ENCODE measurements at regions not wholly inside any gene's neighbourhood (a gene's known extent, or its start where the extent isn't known, plus 50 kb on each side); places are given as distances from the start of the nearest gene placed in this dataset.

- TF ChIP-seq, protein P1, sequence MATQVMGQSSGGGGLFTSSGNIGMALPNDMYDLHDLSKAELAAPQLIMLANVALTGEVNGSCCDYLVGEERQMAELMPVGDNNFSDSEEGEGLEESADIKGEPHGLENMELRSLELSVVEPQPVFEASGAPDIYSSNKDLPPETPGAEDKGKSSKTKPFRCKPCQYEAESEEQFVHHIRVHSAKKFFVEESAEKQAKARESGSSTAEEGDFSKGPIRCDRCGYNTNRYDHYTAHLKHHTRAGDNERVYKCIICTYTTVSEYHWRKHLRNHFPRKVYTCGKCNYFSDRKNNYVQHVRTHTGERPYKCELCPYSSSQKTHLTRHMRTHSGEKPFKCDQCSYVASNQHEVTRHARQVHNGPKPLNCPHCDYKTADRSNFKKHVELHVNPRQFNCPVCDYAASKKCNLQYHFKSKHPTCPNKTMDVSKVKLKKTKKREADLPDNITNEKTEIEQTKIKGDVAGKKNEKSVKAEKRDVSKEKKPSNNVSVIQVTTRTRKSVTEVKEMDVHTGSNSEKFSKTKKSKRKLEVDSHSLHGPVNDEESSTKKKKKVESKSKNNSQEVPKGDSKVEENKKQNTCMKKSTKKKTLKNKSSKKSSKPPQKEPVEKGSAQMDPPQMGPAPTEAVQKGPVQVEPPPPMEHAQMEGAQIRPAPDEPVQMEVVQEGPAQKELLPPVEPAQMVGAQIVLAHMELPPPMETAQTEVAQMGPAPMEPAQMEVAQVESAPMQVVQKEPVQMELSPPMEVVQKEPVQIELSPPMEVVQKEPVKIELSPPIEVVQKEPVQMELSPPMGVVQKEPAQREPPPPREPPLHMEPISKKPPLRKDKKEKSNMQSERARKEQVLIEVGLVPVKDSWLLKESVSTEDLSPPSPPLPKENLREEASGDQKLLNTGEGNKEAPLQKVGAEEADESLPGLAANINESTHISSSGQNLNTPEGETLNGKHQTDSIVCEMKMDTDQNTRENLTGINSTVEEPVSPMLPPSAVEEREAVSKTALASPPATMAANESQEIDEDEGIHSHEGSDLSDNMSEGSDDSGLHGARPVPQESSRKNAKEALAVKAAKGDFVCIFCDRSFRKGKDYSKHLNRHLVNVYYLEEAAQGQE (IDR thresholded peaks at IDR 0.05; ENCODE audit: low read depth) = no peak
- no peak for TF ChIP-seq YY1 (IDR thresholded peaks at IDR 0.05; ENCODE audit: extremely low read depth, insufficient replicate concordance, low read depth, low read length)
- no peak for TF ChIP-seq SP1 (IDR thresholded peaks at IDR 0.05; ENCODE audit: low read depth)
- no peak for TF ChIP-seq EGR1 (IDR thresholded peaks at IDR 0.05; ENCODE audit: low read depth)
- TF ChIP-seq EZH2 (IDR thresholded peaks at IDR 0.05) = no peak
- TF ChIP-seq CEBPB (IDR thresholded peaks at IDR 0.05; ENCODE audit: low read depth) = no peak
- no peak for TF ChIP-seq CBX3 (IDR thresholded peaks at IDR 0.05; ENCODE audit: low read depth)
- TF ChIP-seq RAD21 (IDR thresholded peaks at IDR 0.05; ENCODE audit: low read depth) = no peak
Measured at GRCh38 chr2:133906926-133907325, 338.7 kb upstream of the NCKAP5 start (continued).

DNA sequence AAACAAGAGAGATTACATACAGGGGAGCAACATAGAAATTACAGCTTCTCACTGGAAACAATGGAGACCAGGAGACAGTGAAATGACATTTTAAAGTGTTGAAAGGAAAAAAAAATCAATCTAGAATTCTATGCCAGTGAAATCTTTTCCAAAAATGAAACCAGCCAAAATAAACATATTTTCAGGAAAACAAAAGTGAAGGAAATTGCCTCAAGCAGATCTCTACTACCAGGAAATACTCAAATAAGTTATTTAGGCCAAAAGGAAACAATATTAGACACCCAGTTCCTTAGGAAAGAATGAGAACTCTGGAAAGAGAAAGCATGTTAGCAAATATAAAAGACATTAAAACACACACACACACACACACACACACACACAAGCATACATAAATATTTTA is 339.9 kb upstream of the NCKAP5 start:
- Histone ChIP-seq H3K9me2 (ENCODE audit: insufficient read depth) (no peaks in the 10 kb centered on the region), H3K4me1 (ENCODE audit: control insufficient read depth in 1 of 2, insufficient read depth in 2 of 2, low read length in 2 of 2) (no peaks in the 10 kb centered on the region), H3K9me3 (ENCODE audit: control insufficient read depth in 1 of 2, insufficient read depth in 1 of 2, low read depth in 1 of 2, low read length in 2 of 2) (no peaks in the 10 kb centered on the region), H2AFZ (ENCODE audit: low read depth, low read length, poor library complexity, severe bottlenecking) (no peak overlapping the region), H3K4me3 (replicated peaks in 1 of 2; ENCODE audit: low read depth in 1 of 2, low read length in 2 of 2) (no peak overlapping the region), H3K9ac (ENCODE audit: low read length) (no peak overlapping the region), H3K27me3 (ENCODE audit: insufficient read depth, low read length) (0 out of 2 replicates have a peak, but pooled peaks cover 3% of the 10 kb centered on the region), H3K79me2 (ENCODE audit: insufficient read depth, low read length) (no peaks in the 10 kb centered on the region), H3K36me3 (ENCODE audit: control insufficient read depth in 1 of 2, insufficient read depth in 2 of 2, low read length in 2 of 2) (no peaks in the 10 kb centered on the region), H4K20me1 (ENCODE audit: insufficient read depth) (no peaks in the 10 kb centered on the region), H3K4me2 (ENCODE audit: low read length) (no peak overlapping the region), H3K27ac (ENCODE audit: low read depth, low read length) (no peak overlapping the region)
- ChIA-PET RAD21 (ENCODE audit: low non-redundant PET in 1 of 2, low total read pairs in 2 of 2, uncharacterized antibody in 2 of 2, unreplicated experiment in 2 of 2) (no interaction called here), POLR2A (no interaction called here), CTCF (no interaction called here)
- no peak for ATAC-seq
- no TSS peak for BruUV-seq (replicated peaks)
- DNase-seq (ENCODE audit: low read depth, low spot score) = no peak
- intact Hi-C loops (cut with micrococcal nuclease) = no loop called here
- no peak for TF ChIP-seq POLR2A (IDR thresholded peaks at IDR 0.05; ENCODE audit: borderline replicate concordance, extremely low read depth, insufficient read depth, insufficient read length)
- no peak for TF ChIP-seq SIN3A (IDR thresholded peaks at IDR 0.05; ENCODE audit: low read depth)
- TF ChIP-seq EGR1 (IDR thresholded peaks at IDR 0.05; ENCODE audit: low read depth) = no peak
- TF ChIP-seq, protein P1 (IDR thresholded peaks at IDR 0.05; ENCODE audit: low read depth) = no peak
- TF ChIP-seq MAX (IDR thresholded peaks at IDR 0.05) = no peak
- TF ChIP-seq ZFX (IDR thresholded peaks at IDR 0.05) = no peak
- no peak for TF ChIP-seq FOSL1 (IDR thresholded peaks at IDR 0.05; ENCODE audit: low read depth)
- no peak for TF ChIP-seq RAD21 (IDR thresholded peaks at IDR 0.05; ENCODE audit: low read depth)
- no peak for TF ChIP-seq POLR2AphosphoS5 (IDR thresholded peaks at IDR 0.05; ENCODE audit: low read depth, low read length)
- TF ChIP-seq CEBPB (IDR thresholded peaks at IDR 0.05; ENCODE audit: low read depth) = no peak
- no peak for TF ChIP-seq CBX3 (IDR thresholded peaks at IDR 0.05; ENCODE audit: low read depth)
- TF ChIP-seq, protein P2, sequence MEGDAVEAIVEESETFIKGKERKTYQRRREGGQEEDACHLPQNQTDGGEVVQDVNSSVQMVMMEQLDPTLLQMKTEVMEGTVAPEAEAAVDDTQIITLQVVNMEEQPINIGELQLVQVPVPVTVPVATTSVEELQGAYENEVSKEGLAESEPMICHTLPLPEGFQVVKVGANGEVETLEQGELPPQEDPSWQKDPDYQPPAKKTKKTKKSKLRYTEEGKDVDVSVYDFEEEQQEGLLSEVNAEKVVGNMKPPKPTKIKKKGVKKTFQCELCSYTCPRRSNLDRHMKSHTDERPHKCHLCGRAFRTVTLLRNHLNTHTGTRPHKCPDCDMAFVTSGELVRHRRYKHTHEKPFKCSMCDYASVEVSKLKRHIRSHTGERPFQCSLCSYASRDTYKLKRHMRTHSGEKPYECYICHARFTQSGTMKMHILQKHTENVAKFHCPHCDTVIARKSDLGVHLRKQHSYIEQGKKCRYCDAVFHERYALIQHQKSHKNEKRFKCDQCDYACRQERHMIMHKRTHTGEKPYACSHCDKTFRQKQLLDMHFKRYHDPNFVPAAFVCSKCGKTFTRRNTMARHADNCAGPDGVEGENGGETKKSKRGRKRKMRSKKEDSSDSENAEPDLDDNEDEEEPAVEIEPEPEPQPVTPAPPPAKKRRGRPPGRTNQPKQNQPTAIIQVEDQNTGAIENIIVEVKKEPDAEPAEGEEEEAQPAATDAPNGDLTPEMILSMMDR (IDR thresholded peaks at IDR 0.05 in 2 of 3, conservative IDR thresholded peaks at IDR 0.05 in 1 of 3; ENCODE audit: borderline replicate concordance in 1 of 3, insufficient read depth in 1 of 3, low read depth in 2 of 3, low read length in 2 of 3) = no peak
- no peak for TF ChIP-seq TCF7L2 (IDR thresholded peaks at IDR 0.05; ENCODE audit: borderline replicate concordance, extremely low read depth, insufficient read depth, insufficient read length)
- no peak for TF ChIP-seq EZH2 (IDR thresholded peaks at IDR 0.05)
- no peak for TF ChIP-seq ZNF274 (IDR thresholded peaks at IDR 0.05; ENCODE audit: low read depth, low read length)
